ENCODE measurements at regions not wholly inside any gene's neighbourhood (a gene's known extent, or its start where the extent isn't known, plus 50 kb on each side); places are given as distances from the start of the nearest gene placed in this dataset.

DNA sequence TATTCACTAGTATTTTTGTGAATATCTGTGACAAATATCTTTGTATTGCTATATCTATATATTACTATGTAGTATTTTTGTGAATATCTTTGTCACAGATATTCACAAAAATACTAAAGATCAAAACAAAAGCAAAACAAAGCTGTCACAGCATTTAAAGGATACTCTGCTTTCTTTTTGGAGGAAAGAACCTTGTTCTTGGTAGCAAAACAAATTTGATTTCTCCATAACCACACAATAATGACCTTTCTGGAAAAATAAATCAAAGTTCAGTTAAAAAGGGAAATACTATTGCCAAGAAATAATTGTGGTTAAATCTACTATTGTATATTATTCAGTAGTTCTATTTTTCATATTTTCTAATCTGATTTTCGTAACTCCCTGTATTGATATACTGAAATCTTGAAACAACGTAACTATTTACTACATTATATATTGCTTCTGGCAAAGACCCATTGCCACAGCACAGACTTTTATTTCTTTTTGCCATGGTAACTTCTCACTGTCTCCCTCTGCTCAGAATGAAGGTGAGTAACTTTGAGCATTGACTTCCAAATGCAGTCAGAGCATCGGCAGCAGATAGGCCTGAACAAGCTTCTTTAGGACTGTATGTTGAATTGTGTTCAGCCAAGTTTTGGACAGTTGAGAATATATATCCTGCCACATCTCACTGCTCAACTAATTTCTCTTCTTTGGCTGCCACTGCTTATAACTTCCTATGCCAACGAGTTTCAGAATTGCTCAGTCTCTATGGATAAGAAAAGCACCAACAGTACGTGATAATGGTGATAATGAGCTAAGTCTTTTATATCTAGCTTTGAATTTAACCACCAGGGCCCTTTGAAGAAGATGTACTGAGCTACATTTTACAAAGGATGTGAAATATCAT lies 1097.2 kb upstream of the GJE1 start:
- TF ChIP-seq, protein P1, sequence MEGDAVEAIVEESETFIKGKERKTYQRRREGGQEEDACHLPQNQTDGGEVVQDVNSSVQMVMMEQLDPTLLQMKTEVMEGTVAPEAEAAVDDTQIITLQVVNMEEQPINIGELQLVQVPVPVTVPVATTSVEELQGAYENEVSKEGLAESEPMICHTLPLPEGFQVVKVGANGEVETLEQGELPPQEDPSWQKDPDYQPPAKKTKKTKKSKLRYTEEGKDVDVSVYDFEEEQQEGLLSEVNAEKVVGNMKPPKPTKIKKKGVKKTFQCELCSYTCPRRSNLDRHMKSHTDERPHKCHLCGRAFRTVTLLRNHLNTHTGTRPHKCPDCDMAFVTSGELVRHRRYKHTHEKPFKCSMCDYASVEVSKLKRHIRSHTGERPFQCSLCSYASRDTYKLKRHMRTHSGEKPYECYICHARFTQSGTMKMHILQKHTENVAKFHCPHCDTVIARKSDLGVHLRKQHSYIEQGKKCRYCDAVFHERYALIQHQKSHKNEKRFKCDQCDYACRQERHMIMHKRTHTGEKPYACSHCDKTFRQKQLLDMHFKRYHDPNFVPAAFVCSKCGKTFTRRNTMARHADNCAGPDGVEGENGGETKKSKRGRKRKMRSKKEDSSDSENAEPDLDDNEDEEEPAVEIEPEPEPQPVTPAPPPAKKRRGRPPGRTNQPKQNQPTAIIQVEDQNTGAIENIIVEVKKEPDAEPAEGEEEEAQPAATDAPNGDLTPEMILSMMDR (conservative IDR thresholded peaks at IDR 0.05; ENCODE audit: low read depth, low read length) = no peak
- TF ChIP-seq EZH2 (IDR thresholded peaks at IDR 0.05; ENCODE audit: borderline replicate concordance, low read depth, low read length, poor library complexity, severe bottlenecking) = no peak

All from A673 (cell line).